Epithelial cell of proximal tubule (primary cell): ENCODE measurements at regions not wholly inside any gene's neighbourhood (a gene's known extent, or its start where the extent isn't known, plus 50 kb on each side); places are given as distances from the start of the nearest gene placed in this dataset.

Source experiments
- DNase-seq: peaks from one replicate; pipeline ENCODE4 v3.0.0-alpha.2; 2011; ENCODE audit warnings: low read depth
- H3K4me3 ChIP-seq: 2 replicates; pipeline ENCODE4 v1.5.1; 2011; ENCODE audit warnings: low read depth, mild to moderate bottlenecking, low read length
- CTCF ChIP-seq: conservative IDR thresholded peaks from 2 replicates; pipeline ENCODE4 v1.5.1; 2012; ENCODE audit warnings: low read depth, mild to moderate bottlenecking, low read length

- H3K4me3 ChIP-seq = no peak overlapping the region
- no peak for DNase-seq
- no peak for TF ChIP-seq CTCF
These were observed 68.3 kb upstream of the IFNE start for GRCh38 chr9:21550392-21550791.

GRCh38 chr9:21551401-21551800 is 69.3 kb upstream of the IFNE start:
- DNase-seq = no peak
- no peak overlapping the region for H3K4me3 ChIP-seq
- no peak for TF ChIP-seq CTCF

- no peak for DNase-seq
- no peak for TF ChIP-seq CTCF
- no peak overlapping the region for H3K4me3 ChIP-seq
These were observed 70.4 kb upstream of the IFNE start for GRCh38 chr9:21552244-21553170.

- no peak for DNase-seq
- H3K4me3 ChIP-seq = no peak overlapping the region
- TF ChIP-seq CTCF = no peak
These were observed 71.3 kb upstream of the IFNE start for GRCh38 chr9:21553441-21553840.

GRCh38 chr9:21554813-21555212 is 72.7 kb upstream of the IFNE start:
- TF ChIP-seq CTCF = no peak
- no peak overlapping the region for H3K4me3 ChIP-seq
- no peak for DNase-seq

- no peak for DNase-seq
- TF ChIP-seq CTCF = no peak
- H3K4me3 ChIP-seq = peak overlapping the region; percentile 70
These were observed 73.8 kb upstream of the IFNE start for GRCh38 chr9:21555911-21556310.
